Panc1 (cell line): ENCODE measurements at regions not wholly inside any gene's neighbourhood (a gene's known extent, or its start where the extent isn't known, plus 50 kb on each side); places are given as distances from the start of the nearest gene placed in this dataset.

Experiments
- CTCF ChIP-seq: fragments of 450-650 bp; IDR thresholded peaks from 2 replicates; pipeline ENCODE4 v1.5.1; 2017; ENCODE audit warnings: mild to moderate bottlenecking
- POLR2AphosphoS5 ChIP-seq: IDR thresholded peaks from 2 replicates; pipeline ENCODE4 v1.6.1; 2012; ENCODE audit warnings: mild to moderate bottlenecking, low read depth, low read length, moderate library complexity

DNA sequence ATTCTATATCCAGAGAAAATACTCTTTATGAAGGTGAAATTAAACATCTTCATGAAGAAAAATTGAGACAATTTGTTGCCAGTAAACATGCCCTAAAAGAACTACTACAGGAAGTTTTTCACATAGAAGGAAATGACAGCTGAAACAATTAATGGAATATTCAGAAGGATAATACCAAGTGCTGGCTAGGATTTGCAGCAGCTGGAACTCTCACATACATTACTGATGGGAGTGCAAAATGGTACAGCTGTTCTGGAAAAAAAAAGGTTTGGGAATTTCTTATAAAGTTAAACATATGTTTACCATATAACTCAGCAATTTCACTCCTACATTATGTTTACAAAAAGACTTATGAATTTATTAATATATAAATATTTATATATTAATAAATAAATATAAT lies 193.2 kb upstream of the FAT4 start:
- TF ChIP-seq CTCF (no peak), POLR2AphosphoS5 (no peak)
